SK-N-SH treated with all-trans-retinoic acid at 6 μM for 48 hours (cell line): ENCODE measurements at regions not wholly inside any gene's neighbourhood (a gene's known extent, or its start where the extent isn't known, plus 50 kb on each side); places are given as distances from the start of the nearest gene placed in this dataset.

Experiments used
- ATAC-seq: fragments of 200-7000 bp; cut with Tn5 transposase; 3 replicates; pipeline ENCODE4 v1.9.1; 2020; ENCODE audit warnings: mild to moderate bottlenecking, moderate library complexity
- BACH2 ChIP-seq: fragments of 250-450 bp; sonication (Bioruptor Pico); IDR thresholded peaks from 2 replicates; pipeline ENCODE4 v1.9.0; 2021; ENCODE audit warnings: mild to moderate bottlenecking, borderline replicate concordance
- CSDC2 ChIP-seq: fragments of 250-450 bp; sonication (Bioruptor Pico); IDR thresholded peaks from 2 replicates; pipeline ENCODE4 v1.5.0; 2020; ENCODE audit warnings: mild to moderate bottlenecking, moderate library complexity
- ESRRG ChIP-seq: fragments of 250-450 bp; sonication (Bioruptor Pico); IDR thresholded peaks from 2 replicates; pipeline ENCODE4 v1.6.1; 2021; ENCODE audit warnings: mild to moderate bottlenecking
- ISL1 ChIP-seq: fragments of 250-450 bp; sonication (Bioruptor Pico); IDR thresholded peaks from 2 replicates; pipeline ENCODE4 v2.1.2; 2022; ENCODE audit warnings: mild to moderate bottlenecking, moderate library complexity
- OSR1 ChIP-seq: fragments of 250-450 bp; sonication (Bioruptor Pico); IDR thresholded peaks from 2 replicates; pipeline ENCODE4 v1.8.0; 2022; ENCODE audit warnings: moderate library complexity, mild to moderate bottlenecking, inconsistent platforms
- PATZ1 ChIP-seq: fragments of 250-450 bp; sonication (Bioruptor Pico); IDR thresholded peaks from 2 replicates; pipeline ENCODE4 v1.8.0; 2020; ENCODE audit warnings: mild to moderate bottlenecking, moderate library complexity, borderline replicate concordance
- POU6F1 ChIP-seq: fragments of 250-450 bp; sonication (Bioruptor Pico); IDR thresholded peaks from 2 replicates; pipeline ENCODE4 v1.8.0; 2021; ENCODE audit warnings: low read depth, mild to moderate bottlenecking, moderate library complexity, borderline replicate concordance
- PPARA ChIP-seq: fragments of 250-450 bp; sonication (Bioruptor Pico); IDR thresholded peaks from 2 replicates; pipeline ENCODE4 v1.5.0; 2020; ENCODE audit warnings: mild to moderate bottlenecking, borderline replicate concordance
- RARB ChIP-seq: fragments of 250-450 bp; sonication (Bioruptor Pico); IDR thresholded peaks from 2 replicates; pipeline ENCODE4 v1.8.0; 2021; ENCODE audit warnings: mild to moderate bottlenecking, moderate library complexity
- SNAI2 ChIP-seq: fragments of 250-450 bp; sonication (Bioruptor Pico); IDR thresholded peaks from 2 replicates; pipeline ENCODE4 v1.5.0; 2020; ENCODE audit warnings: mild to moderate bottlenecking, moderate library complexity
- TCF4 ChIP-seq: fragments of 250-450 bp; sonication (Bioruptor Pico); IDR thresholded peaks from 2 replicates; pipeline ENCODE4 v1.8.0; 2021; ENCODE audit warnings: mild to moderate bottlenecking, moderate library complexity, borderline replicate concordance
- TOX ChIP-seq: fragments of 250-450 bp; sonication (Bioruptor Pico); IDR thresholded peaks from 2 replicates; pipeline ENCODE4 v1.8.0; 2021; ENCODE audit warnings: mild to moderate bottlenecking, moderate library complexity, borderline replicate concordance
- ZFP3 ChIP-seq: fragments of 250-450 bp; sonication (Bioruptor Pico); IDR thresholded peaks from 2 replicates; pipeline ENCODE4 v1.5.0; 2020; ENCODE audit warnings: mild to moderate bottlenecking, moderate library complexity
- ZFP30 ChIP-seq: fragments of 450-650 bp; formaldehyde crosslinking; IDR thresholded peaks from 2 replicates; pipeline ENCODE4 v1.5.0; 2022; ENCODE audit warnings: mild to moderate bottlenecking, moderate library complexity
- ZNF565 ChIP-seq: fragments of 450-650 bp; formaldehyde crosslinking; conservative IDR thresholded peaks from 2 replicates; pipeline ENCODE4 v1.5.0; 2020; ENCODE audit warnings: low read depth, mild to moderate bottlenecking, moderate library complexity
- ZNF70 ChIP-seq: fragments of 450-650 bp; formaldehyde crosslinking; IDR thresholded peaks from 2 replicates; pipeline ENCODE4 v1.5.0; 2020; ENCODE audit warnings: mild to moderate bottlenecking, moderate library complexity
- ZNF8 ChIP-seq: fragments of 450-650 bp; formaldehyde crosslinking; IDR thresholded peaks from 2 replicates; pipeline ENCODE4 v1.5.0; 2020; ENCODE audit warnings: mild to moderate bottlenecking, moderate library complexity
- TF ChIP-seq, protein P1 (sequence below): fragments of 250-450 bp; sonication (Bioruptor Pico); IDR thresholded peaks from 2 replicates; pipeline ENCODE4 v1.5.0; 2020; ENCODE audit warnings: mild to moderate bottlenecking, moderate library complexity
- TF ChIP-seq, protein P2 (sequence below): fragments of 250-450 bp; sonication (Bioruptor Pico); IDR thresholded peaks from 2 replicates; pipeline ENCODE4 v1.5.1; 2021; ENCODE audit warnings: mild to moderate bottlenecking, moderate library complexity
- TF ChIP-seq, protein P3 (sequence below): fragments of 250-450 bp; sonication (Bioruptor Pico); IDR thresholded peaks from 2 replicates; pipeline ENCODE4 v1.5.1; 2020; ENCODE audit warnings: low read depth, mild to moderate bottlenecking, moderate library complexity

DNA sequence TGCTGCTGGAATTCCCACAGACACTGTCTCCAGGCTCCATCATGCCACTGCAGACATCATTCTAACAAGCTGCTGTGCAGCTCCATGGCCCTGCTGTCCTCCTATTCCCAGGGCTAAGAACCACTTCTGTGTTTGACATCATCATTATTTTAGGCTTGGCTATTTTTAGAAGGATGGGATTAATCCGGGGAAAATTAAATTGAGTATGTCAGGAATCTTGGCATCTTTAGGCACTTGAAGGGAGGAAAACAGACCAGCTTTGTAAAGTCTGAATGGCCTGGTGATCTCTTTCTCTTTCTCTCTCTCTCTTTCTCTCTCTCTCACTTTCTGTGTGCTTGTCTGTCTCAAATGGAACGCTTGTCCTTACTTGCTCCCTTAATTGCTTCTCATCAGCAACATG, 568.3 kb upstream of the FLRT2 start:
- ATAC-seq = no peak
- TF ChIP-seq ZNF565 (no peak), ZFP30 (no peak), CSDC2 (CRISPR knock-in tag) (no peak), ESRRG (CRISPR knock-in tag) (no peak), ZFP3 (no peak), ZNF8 (CRISPR knock-in tag) (no peak), ZNF70 (CRISPR knock-in tag) (no peak), ISL1 (no peak), TOX (CRISPR knock-in tag) (no peak), PATZ1 (CRISPR knock-in tag) (no peak), OSR1 (CRISPR knock-in tag) (no peak)
- TF ChIP-seq, protein P1, sequence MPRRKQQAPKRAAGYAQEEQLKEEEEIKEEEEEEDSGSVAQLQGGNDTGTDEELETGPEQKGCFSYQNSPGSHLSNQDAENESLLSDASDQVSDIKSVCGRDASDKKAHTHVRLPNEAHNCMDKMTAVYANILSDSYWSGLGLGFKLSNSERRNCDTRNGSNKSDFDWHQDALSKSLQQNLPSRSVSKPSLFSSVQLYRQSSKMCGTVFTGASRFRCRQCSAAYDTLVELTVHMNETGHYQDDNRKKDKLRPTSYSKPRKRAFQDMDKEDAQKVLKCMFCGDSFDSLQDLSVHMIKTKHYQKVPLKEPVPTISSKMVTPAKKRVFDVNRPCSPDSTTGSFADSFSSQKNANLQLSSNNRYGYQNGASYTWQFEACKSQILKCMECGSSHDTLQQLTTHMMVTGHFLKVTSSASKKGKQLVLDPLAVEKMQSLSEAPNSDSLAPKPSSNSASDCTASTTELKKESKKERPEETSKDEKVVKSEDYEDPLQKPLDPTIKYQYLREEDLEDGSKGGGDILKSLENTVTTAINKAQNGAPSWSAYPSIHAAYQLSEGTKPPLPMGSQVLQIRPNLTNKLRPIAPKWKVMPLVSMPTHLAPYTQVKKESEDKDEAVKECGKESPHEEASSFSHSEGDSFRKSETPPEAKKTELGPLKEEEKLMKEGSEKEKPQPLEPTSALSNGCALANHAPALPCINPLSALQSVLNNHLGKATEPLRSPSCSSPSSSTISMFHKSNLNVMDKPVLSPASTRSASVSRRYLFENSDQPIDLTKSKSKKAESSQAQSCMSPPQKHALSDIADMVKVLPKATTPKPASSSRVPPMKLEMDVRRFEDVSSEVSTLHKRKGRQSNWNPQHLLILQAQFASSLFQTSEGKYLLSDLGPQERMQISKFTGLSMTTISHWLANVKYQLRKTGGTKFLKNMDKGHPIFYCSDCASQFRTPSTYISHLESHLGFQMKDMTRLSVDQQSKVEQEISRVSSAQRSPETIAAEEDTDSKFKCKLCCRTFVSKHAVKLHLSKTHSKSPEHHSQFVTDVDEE = no peak
- TF ChIP-seq, protein P2, sequence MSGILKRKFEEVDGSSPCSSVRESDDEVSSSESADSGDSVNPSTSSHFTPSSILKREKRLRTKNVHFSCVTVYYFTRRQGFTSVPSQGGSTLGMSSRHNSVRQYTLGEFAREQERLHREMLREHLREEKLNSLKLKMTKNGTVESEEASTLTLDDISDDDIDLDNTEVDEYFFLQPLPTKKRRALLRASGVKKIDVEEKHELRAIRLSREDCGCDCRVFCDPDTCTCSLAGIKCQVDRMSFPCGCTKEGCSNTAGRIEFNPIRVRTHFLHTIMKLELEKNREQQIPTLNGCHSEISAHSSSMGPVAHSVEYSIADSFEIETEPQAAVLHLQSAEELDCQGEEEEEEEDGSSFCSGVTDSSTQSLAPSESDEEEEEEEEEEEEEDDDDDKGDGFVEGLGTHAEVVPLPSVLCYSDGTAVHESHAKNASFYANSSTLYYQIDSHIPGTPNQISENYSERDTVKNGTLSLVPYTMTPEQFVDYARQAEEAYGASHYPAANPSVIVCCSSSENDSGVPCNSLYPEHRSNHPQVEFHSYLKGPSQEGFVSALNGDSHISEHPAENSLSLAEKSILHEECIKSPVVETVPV (CRISPR knock-in tag) = no peak

- no peak for ATAC-seq
- no peak for TF ChIP-seq CSDC2 (CRISPR knock-in tag)
- no peak for TF ChIP-seq TCF4
- no peak for TF ChIP-seq SNAI2 (CRISPR knock-in tag)
- TF ChIP-seq, protein P1 = no peak
- TF ChIP-seq PATZ1 (CRISPR knock-in tag) = no peak
- TF ChIP-seq RARB (CRISPR knock-in tag) = no peak
- TF ChIP-seq, protein P2 (CRISPR knock-in tag) = no peak
- TF ChIP-seq POU6F1 (CRISPR knock-in tag) = no peak
- no peak for TF ChIP-seq OSR1 (CRISPR knock-in tag)
- no peak for TF ChIP-seq ZNF565
- TF ChIP-seq BACH2 = no peak
- TF ChIP-seq PPARA = no peak
- TF ChIP-seq TOX (CRISPR knock-in tag) = no peak
- TF ChIP-seq, protein P3, sequence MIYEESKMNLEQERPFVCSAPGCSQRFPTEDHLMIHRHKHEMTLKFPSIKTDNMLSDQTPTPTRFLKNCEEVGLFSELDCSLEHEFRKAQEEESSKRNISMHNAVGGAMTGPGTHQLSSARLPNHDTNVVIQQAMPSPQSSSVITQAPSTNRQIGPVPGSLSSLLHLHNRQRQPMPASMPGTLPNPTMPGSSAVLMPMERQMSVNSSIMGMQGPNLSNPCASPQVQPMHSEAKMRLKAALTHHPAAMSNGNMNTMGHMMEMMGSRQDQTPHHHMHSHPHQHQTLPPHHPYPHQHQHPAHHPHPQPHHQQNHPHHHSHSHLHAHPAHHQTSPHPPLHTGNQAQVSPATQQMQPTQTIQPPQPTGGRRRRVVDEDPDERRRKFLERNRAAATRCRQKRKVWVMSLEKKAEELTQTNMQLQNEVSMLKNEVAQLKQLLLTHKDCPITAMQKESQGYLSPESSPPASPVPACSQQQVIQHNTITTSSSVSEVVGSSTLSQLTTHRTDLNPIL = no peak
- TF ChIP-seq ISL1 = no peak
- TF ChIP-seq ZNF8 (CRISPR knock-in tag) = no peak
- TF ChIP-seq ESRRG (CRISPR knock-in tag) = no peak
- TF ChIP-seq ZNF70 (CRISPR knock-in tag) = no peak
Measured at GRCh38 chr14:84963518-84963917, 566.4 kb upstream of the FLRT2 start.
